ENCODE measurements at regions not wholly inside any gene's neighbourhood (a gene's known extent, or its start where the extent isn't known, plus 50 kb on each side); places are given as distances from the start of the nearest gene placed in this dataset.
A peak's percentile ranks its signal among the peaks of the same experiment; 100 is the strongest.

GRCh38 chr2:216284708-216285107 is 87.6 kb downstream of the MARCHF4 start:
- no peak overlapping the region for H3K18ac ChIP-seq (ENCODE audit: low read length)
- no peaks in the 10 kb centered on the region for H3K27me3 ChIP-seq (ENCODE audit: insufficient read depth, low read length)
- no peak for DNase-seq
- H2BK120ac ChIP-seq (ENCODE audit: insufficient read depth, low read length, poor library complexity) = no peak overlapping the region
- no peak overlapping the region for H4K8ac ChIP-seq (ENCODE audit: low read depth, low read length)
- peaks cover 5 to 13% of the 10 kb centered on the region in 2 experiments for H3K4me1 ChIP-seq (ENCODE audit: control insufficient read depth in 1 of 2, insufficient read depth in 2 of 2, low read length in 2 of 2)
- no peak overlapping the region for H3K4me2 ChIP-seq (ENCODE audit: low read length)
- no peak overlapping the region for H3K4ac ChIP-seq (ENCODE audit: low read depth, low read length)
- no CpG with 5 or more reads among the region's 3 CpGs for WGBS (ENCODE audit: extremely low coverage, insufficient coverage, insufficient read length)
- H3K36me3 ChIP-seq (ENCODE audit: control insufficient read depth in 1 of 2, insufficient read depth in 2 of 2, low read length in 2 of 2) = no peaks in the 10 kb centered on the region
- no peak overlapping the region for H2AK5ac ChIP-seq (ENCODE audit: low read length)
- H3K27ac ChIP-seq (ENCODE audit: low read depth, low read length) = no peak overlapping the region
- H3K23ac ChIP-seq (ENCODE audit: low read length) = no peak overlapping the region
- no peak overlapping the region for H3K4me3 ChIP-seq (ENCODE audit: low read depth, low read length)
- H2BK12ac ChIP-seq (ENCODE audit: low read length) = no peak overlapping the region
- no peak overlapping the region for H2AFZ ChIP-seq (ENCODE audit: insufficient read depth, low read length, poor library complexity)
- no peak overlapping the region for H2BK5ac ChIP-seq (ENCODE audit: low read depth, low read length, poor library complexity)
- H3K9me3 ChIP-seq (ENCODE audit: insufficient read depth, low read depth, low read length) = no peaks in the 10 kb centered on the region
- H3K79me1 ChIP-seq (ENCODE audit: low read length) = no peaks in the 10 kb centered on the region
- no peak overlapping the region for H4K91ac ChIP-seq (ENCODE audit: low read depth, low read length)
- no peaks in the 10 kb centered on the region for H3K79me2 ChIP-seq (ENCODE audit: control insufficient read depth, insufficient read depth, low read length, poor library complexity)
- H3K14ac ChIP-seq (ENCODE audit: low read length) = no peak overlapping the region
- H4K12ac ChIP-seq (ENCODE audit: low read depth, low read length) = no peak overlapping the region
- H3K9ac ChIP-seq (ENCODE audit: low read length) = no peak overlapping the region

GRCh38 chr2:216283038-216283900 is 89.0 kb downstream of the MARCHF4 start:
- Histone ChIP-seq H4K12ac (ENCODE audit: low read depth, low read length) (no peak overlapping the region), H3K79me2 (ENCODE audit: control insufficient read depth, insufficient read depth, low read length, poor library complexity) (no peaks in the 10 kb centered on the region), H2BK12ac (ENCODE audit: low read length) (no peak overlapping the region), H2BK5ac (ENCODE audit: low read depth, low read length, poor library complexity) (no peak overlapping the region), H2AFZ (ENCODE audit: insufficient read depth, low read length, poor library complexity) (no peak overlapping the region), H3K36me3 (ENCODE audit: control insufficient read depth in 1 of 2, insufficient read depth in 2 of 2, low read length in 2 of 2) (no peaks in the 10 kb centered on the region), H3K14ac (ENCODE audit: low read length) (no peak overlapping the region), H2AK5ac (ENCODE audit: low read length) (no peak overlapping the region), H4K8ac (ENCODE audit: low read depth, low read length) (no peak overlapping the region), H3K4me2 (ENCODE audit: low read length) (no peak overlapping the region), H3K4me3 (ENCODE audit: low read depth, low read length) (no peak overlapping the region), H3K9ac (ENCODE audit: low read length) (no peak overlapping the region), H3K4ac (ENCODE audit: low read depth, low read length) (no peak overlapping the region), H3K79me1 (ENCODE audit: low read length) (no peaks in the 10 kb centered on the region), H4K91ac (ENCODE audit: low read depth, low read length) (no peak overlapping the region), H3K27me3 (ENCODE audit: insufficient read depth, low read length) (no peaks in the 10 kb centered on the region), H3K9me3 (ENCODE audit: insufficient read depth, low read depth, low read length) (no peaks in the 10 kb centered on the region), H3K18ac (ENCODE audit: low read length) (no peak overlapping the region), H3K27ac (ENCODE audit: low read depth, low read length) (no peak overlapping the region), H3K23ac (ENCODE audit: low read length) (no peak overlapping the region), H2BK120ac (ENCODE audit: insufficient read depth, low read length, poor library complexity) (no peak overlapping the region), H3K4me1 (ENCODE audit: control insufficient read depth in 1 of 2, insufficient read depth in 2 of 2, low read length in 2 of 2) (peaks cover 5 to 13% of the 10 kb centered on the region in 2 experiments)
- no CpG with 5 or more reads among the region's 12 CpGs for WGBS (ENCODE audit: extremely low coverage, insufficient coverage, insufficient read length)
- DNase-seq = peak; percentile 27 to 43

GRCh38 chr2:216281876-216282275 is 90.4 kb downstream of the MARCHF4 start:
- Histone ChIP-seq H3K36me3 (ENCODE audit: control insufficient read depth in 1 of 2, insufficient read depth in 2 of 2, low read length in 2 of 2) (no peaks in the 10 kb centered on the region), H3K9me3 (ENCODE audit: insufficient read depth, low read depth, low read length) (no peaks in the 10 kb centered on the region), H3K9ac (ENCODE audit: low read length) (no peak overlapping the region), H2AK5ac (ENCODE audit: low read length) (no peak overlapping the region), H2BK12ac (ENCODE audit: low read length) (no peak overlapping the region), H3K18ac (ENCODE audit: low read length) (no peak overlapping the region), H3K14ac (ENCODE audit: low read length) (no peak overlapping the region), H3K23ac (ENCODE audit: low read length) (no peak overlapping the region), H3K79me2 (ENCODE audit: control insufficient read depth, insufficient read depth, low read length, poor library complexity) (no peaks in the 10 kb centered on the region), H4K8ac (ENCODE audit: low read depth, low read length) (no peak overlapping the region), H3K4me1 (ENCODE audit: control insufficient read depth in 1 of 2, insufficient read depth in 2 of 2, low read length in 2 of 2) (peaks cover under 1 to 9% of the 10 kb centered on the region in 2 experiments), H3K27ac (ENCODE audit: low read depth, low read length) (no peak overlapping the region), H3K4ac (ENCODE audit: low read depth, low read length) (no peak overlapping the region), H4K91ac (ENCODE audit: low read depth, low read length) (no peak overlapping the region), H3K79me1 (ENCODE audit: low read length) (no peaks in the 10 kb centered on the region), H3K4me3 (ENCODE audit: low read depth, low read length) (no peak overlapping the region), H4K12ac (ENCODE audit: low read depth, low read length) (no peak overlapping the region), H3K4me2 (ENCODE audit: low read length) (no peak overlapping the region), H2BK120ac (ENCODE audit: insufficient read depth, low read length, poor library complexity) (no peak overlapping the region), H2AFZ (ENCODE audit: insufficient read depth, low read length, poor library complexity) (no peak overlapping the region), H2BK5ac (ENCODE audit: low read depth, low read length, poor library complexity) (no peak overlapping the region), H3K27me3 (ENCODE audit: insufficient read depth, low read length) (no peaks in the 10 kb centered on the region)
- no CpG with 5 or more reads among the region's 2 CpGs for WGBS (ENCODE audit: extremely low coverage, insufficient coverage, insufficient read length)
- no peak for DNase-seq

GRCh38 chr2:216281316-216281715 is 91.0 kb downstream of the MARCHF4 start:
- Histone ChIP-seq H3K23ac (ENCODE audit: low read length) (no peak overlapping the region), H3K36me3 (ENCODE audit: control insufficient read depth in 1 of 2, insufficient read depth in 2 of 2, low read length in 2 of 2) (no peaks in the 10 kb centered on the region), H4K12ac (ENCODE audit: low read depth, low read length) (no peak overlapping the region), H3K27me3 (ENCODE audit: insufficient read depth, low read length) (no peaks in the 10 kb centered on the region), H4K8ac (ENCODE audit: low read depth, low read length) (no peak overlapping the region), H3K4me2 (ENCODE audit: low read length) (no peak overlapping the region), H2AK5ac (ENCODE audit: low read length) (no peak overlapping the region), H3K14ac (ENCODE audit: low read length) (no peak overlapping the region), H3K18ac (ENCODE audit: low read length) (no peak overlapping the region), H4K91ac (ENCODE audit: low read depth, low read length) (no peak overlapping the region), H3K79me1 (ENCODE audit: low read length) (no peaks in the 10 kb centered on the region), H2BK5ac (ENCODE audit: low read depth, low read length, poor library complexity) (no peak overlapping the region), H2BK120ac (ENCODE audit: insufficient read depth, low read length, poor library complexity) (no peak overlapping the region), H3K4me1 (ENCODE audit: control insufficient read depth in 1 of 2, insufficient read depth in 2 of 2, low read length in 2 of 2) (peaks cover 0 to 8% of the 10 kb centered on the region in 2 experiments), H3K27ac (ENCODE audit: low read depth, low read length) (no peak overlapping the region), H3K9ac (ENCODE audit: low read length) (no peak overlapping the region), H3K9me3 (ENCODE audit: insufficient read depth, low read depth, low read length) (no peaks in the 10 kb centered on the region), H3K79me2 (ENCODE audit: control insufficient read depth, insufficient read depth, low read length, poor library complexity) (no peaks in the 10 kb centered on the region), H2AFZ (ENCODE audit: insufficient read depth, low read length, poor library complexity) (no peak overlapping the region), H3K4me3 (ENCODE audit: low read depth, low read length) (no peak overlapping the region), H2BK12ac (ENCODE audit: low read length) (no peak overlapping the region), H3K4ac (ENCODE audit: low read depth, low read length) (no peak overlapping the region)
- no peak for DNase-seq
- no CpG with 5 or more reads among the region's 1 CpG for WGBS (ENCODE audit: extremely low coverage, insufficient coverage, insufficient read length)
